ENCODE measurements at regions not wholly inside any gene's neighbourhood (a gene's known extent, or its start where the extent isn't known, plus 50 kb on each side); places are given as distances from the start of the nearest gene placed in this dataset.

DNA sequence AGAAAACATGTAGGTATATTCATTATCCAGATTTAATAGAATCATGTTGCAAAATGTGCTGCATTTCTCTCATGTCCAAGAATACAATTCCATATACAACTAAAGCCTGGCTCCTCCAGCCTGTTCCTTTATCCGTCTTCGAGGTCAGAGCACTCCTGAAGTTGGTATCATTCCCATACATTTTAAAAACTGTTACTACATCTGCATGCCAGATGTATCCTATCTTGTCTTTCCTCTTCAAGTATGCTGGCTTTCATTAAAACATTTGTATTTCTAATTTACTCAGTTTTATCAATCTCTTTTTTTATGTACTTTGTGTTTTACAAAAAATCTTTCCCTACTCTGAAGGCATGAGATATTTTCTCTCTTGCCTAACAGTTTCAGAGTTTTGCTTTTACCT, 536.6 kb upstream of the USP24 start (continued):
- TF ChIP-seq E2F8 (IDR thresholded peaks at IDR 0.05; ENCODE audit: low read depth, partially characterized antibody) (no peak), NRF1 (conservative IDR thresholded peaks at IDR 0.05; ENCODE audit: low read depth, low read length) (no peak), FOXM1 (IDR thresholded peaks at IDR 0.05; ENCODE audit: low read depth, low read length) (no peak), CBFB (IDR thresholded peaks at IDR 0.05; ENCODE audit: low read depth) (no peak), IKZF2 (IDR thresholded peaks at IDR 0.05) (no peak), JUND (IDR thresholded peaks at IDR 0.05; ENCODE audit: low read depth, low read length) (no peak)
- TF ChIP-seq, protein P1, sequence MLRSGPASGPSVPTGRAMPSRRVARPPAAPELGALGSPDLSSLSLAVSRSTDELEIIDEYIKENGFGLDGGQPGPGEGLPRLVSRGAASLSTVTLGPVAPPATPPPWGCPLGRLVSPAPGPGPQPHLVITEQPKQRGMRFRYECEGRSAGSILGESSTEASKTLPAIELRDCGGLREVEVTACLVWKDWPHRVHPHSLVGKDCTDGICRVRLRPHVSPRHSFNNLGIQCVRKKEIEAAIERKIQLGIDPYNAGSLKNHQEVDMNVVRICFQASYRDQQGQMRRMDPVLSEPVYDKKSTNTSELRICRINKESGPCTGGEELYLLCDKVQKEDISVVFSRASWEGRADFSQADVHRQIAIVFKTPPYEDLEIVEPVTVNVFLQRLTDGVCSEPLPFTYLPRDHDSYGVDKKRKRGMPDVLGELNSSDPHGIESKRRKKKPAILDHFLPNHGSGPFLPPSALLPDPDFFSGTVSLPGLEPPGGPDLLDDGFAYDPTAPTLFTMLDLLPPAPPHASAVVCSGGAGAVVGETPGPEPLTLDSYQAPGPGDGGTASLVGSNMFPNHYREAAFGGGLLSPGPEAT (IDR thresholded peaks at IDR 0.05; ENCODE audit: low read depth): no peak

DNA sequence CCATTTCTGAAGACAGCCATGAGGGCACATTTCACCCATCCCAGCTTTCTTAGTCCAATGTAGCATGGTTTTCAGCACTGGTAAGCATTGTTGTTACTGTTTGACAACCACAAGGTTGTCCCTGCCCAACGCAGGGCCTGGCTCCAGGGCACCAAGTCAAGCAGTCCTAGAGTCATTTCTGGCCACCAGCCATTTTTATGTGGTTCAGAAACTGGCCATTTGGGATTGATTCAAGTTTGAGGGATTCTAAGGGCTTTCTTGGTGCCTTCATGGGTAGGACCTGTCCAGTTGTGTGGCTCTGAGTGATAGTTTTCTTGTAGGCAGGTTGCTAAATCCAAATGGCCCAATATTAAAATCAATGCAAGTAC, 535.4 kb upstream of the USP24 start:
- Histone ChIP-seq H3K27ac (ENCODE audit: control insufficient read depth, insufficient read depth) (no peak overlapping the region), H3K9ac (ENCODE audit: control insufficient read depth, insufficient read depth, low read length) (no peak overlapping the region), H3K27me3 (replicated peaks in 1 of 2; ENCODE audit: control insufficient read depth in 2 of 2, insufficient read depth in 2 of 2, low read length in 1 of 2) (peaks cover 0 to 1% of the 10 kb centered on the region in 2 experiments; a peak in 1 of 4 replicates), H3K4me3 (no peak overlapping the region), H4K20me1 (ENCODE audit: control insufficient read depth, insufficient read depth) (no peaks in the 10 kb centered on the region), H3K4me2 (ENCODE audit: control insufficient read depth, insufficient read depth) (no peak overlapping the region), H3K79me2 (ENCODE audit: control insufficient read depth, insufficient read depth, low read length) (no peaks in the 10 kb centered on the region), H2AFZ (ENCODE audit: control insufficient read depth, low read depth, low read length) (no peak overlapping the region), H3K36me3 (ENCODE audit: control insufficient read depth in 2 of 2, insufficient read depth in 2 of 2, low read length in 1 of 2) (no peaks in the 10 kb centered on the region), H3K9me3 (replicated peaks; ENCODE audit: control insufficient read depth, insufficient read depth, low read length) (no peaks in the 10 kb centered on the region), H3K4me1 (ENCODE audit: control insufficient read depth, insufficient read depth, low read length) (no peaks in the 10 kb centered on the region)
- intact Hi-C loops (cut with micrococcal nuclease; ENCODE audit: unreplicated experiment): no loop called here
- SMC1A ChIA-PET (ENCODE audit: uncharacterized antibody, unreplicated experiment): no interaction called here
- DNase-seq (ENCODE audit: low read depth, low spot score) (no peak), ATAC-seq (no peak), FAIRE-seq (no peak)
- no TSS peak for BruUV-seq (replicated peaks)
- 0% methylated on average over 1 of the region's 1 CpG for WGBS (ENCODE audit: insufficient coverage, insufficient replicate concordance, low lambda C conversion rate, missing lambda C conversion rate)
- RAD21 ChIA-PET (ENCODE audit: unreplicated experiment): no interaction called here
- in situ Hi-C loops (cut with MboI): no loop called here
- POLR2A ChIA-PET: no interaction called here
- CTCF ChIA-PET: interaction anchor here (0.9 kb wide), 1 partner anchor 835 kb away, joined by 3 read pairs; no protein-coding TSS in a partner anchor
- TF ChIP-seq CHD1 (IDR thresholded peaks at IDR 0.05; ENCODE audit: low read depth, low read length) (no peak), MTA3 (IDR thresholded peaks at IDR 0.05; ENCODE audit: borderline replicate concordance, low read length) (no peak), STAT3 (IDR thresholded peaks at IDR 0.05; ENCODE audit: low read depth, low read length) (no peak), POU2F2 (IDR thresholded peaks at IDR 0.05; ENCODE audit: borderline replicate concordance, low read depth, low read length) (no peak), IRF3 (IDR thresholded peaks at IDR 0.05) (no peak), SMC3 (IDR thresholded peaks at IDR 0.05; ENCODE audit: borderline replicate concordance, low read length) (no peak), ZNF24 (IDR thresholded peaks at IDR 0.05) (no peak)
- TF ChIP-seq, protein P1 (IDR thresholded peaks at IDR 0.05; ENCODE audit: low read depth): no peak
